Aorta (tissue), 5 donors: ENCODE measurements at regions not wholly inside any gene's neighbourhood (a gene's known extent, or its start where the extent isn't known, plus 50 kb on each side); places are given as distances from the start of the nearest gene placed in this dataset.
A peak's percentile ranks its signal among the peaks of the same experiment; 100 is the strongest.

Experiments used
- ATAC-seq: fragments of 200-7000 bp; cut with Tn5 transposase; one replicate; pipeline ENCODE4 v1.9.1; 2022; ENCODE audit warnings: moderate library complexity; ENCODE audit not compliant: low FRiP score
- DNase-seq, 2 donors: peaks; one replicate each; pipeline ENCODE4 v3.0.0-alpha.2; 2020
- H3K27ac ChIP-seq, 2 donors: one replicate each; pipeline ENCODE4 v1.5.1; 2013; ENCODE audit warnings: low read length in 2 of 2, mild to moderate bottlenecking in 2 of 2, moderate library complexity in 2 of 2, control low read depth in 1 of 2, inconsistent platforms in 1 of 2, low read depth in 1 of 2
- H3K27me3 ChIP-seq, 2 donors: one replicate each; pipeline ENCODE4 v1.6.1; 2013; ENCODE audit warnings: control low read depth in 1 of 2, low read length in 1 of 2, mild to moderate bottlenecking in 1 of 2, moderate library complexity in 1 of 2; ENCODE audit not compliant: insufficient read depth in 2 of 2, control insufficient read depth in 1 of 2
- H3K36me3 ChIP-seq, 2 donors: one replicate each; pipeline ENCODE4 v1.6.1; 2013; ENCODE audit warnings: control low read depth in 1 of 2, low read length in 1 of 2, mild to moderate bottlenecking in 1 of 2; ENCODE audit not compliant: insufficient read depth in 2 of 2, control insufficient read depth in 1 of 2
- H3K4me1 ChIP-seq, 2 donors: one replicate each; pipeline ENCODE4 v1.6.1; 2013; ENCODE audit warnings: low read length in 2 of 2, control low read depth in 1 of 2, mild to moderate bottlenecking in 1 of 2, moderate library complexity in 1 of 2; ENCODE audit not compliant: insufficient read depth in 2 of 2, control insufficient read depth in 1 of 2
- H3K4me3 ChIP-seq, 2 donors: one replicate each; pipeline ENCODE4 v1.5.1; 2013; ENCODE audit warnings: low read length in 2 of 2, control low read depth in 1 of 2, mild to moderate bottlenecking in 1 of 2
- H3K9me3 ChIP-seq: one replicate; pipeline ENCODE4 v1.6.1; 2013; ENCODE audit warnings: mild to moderate bottlenecking, low read length; ENCODE audit not compliant: control insufficient read depth
- WGBS, 2 donors: extraction: QIAGEN DNeasy Blood & Tissue Kit; methylation state at CpG; one replicate each; pipeline ENCODE4 v1.1.7; 2013; 5-methylcytosine and 5-hydroxymethylcytosine counted together
- intact Hi-C, 2 donors: fragments of 100-400 bp; cut with DNase I; formaldehyde crosslinking; loops; one replicate each; pipeline versions ENCODE4 v1.14.2 to v1.15.0; 2022
- donor health status: healthy with polysubstance abuse.
- donor health status: Bipolar disorder and iron deficiency.
- donor health status: DM: no; HTN: no; CAD: no.
- donor health status: DM: no; HTN: no; CAD: no.
- donor health status: DM: yes; HTN: yes; CAD: no.

GRCh38 chr9:109904666-109905065, 124.7 kb downstream of the PALM2AKAP2 start:
- 64 to 70% methylated on average over 5 of the region's 5 CpGs for WGBS, 2 donors
- ATAC-seq (no peak), DNase-seq (no peak)
- H3K4me3 ChIP-seq, result no peak overlapping the region
- H3K27me3 ChIP-seq, result no peaks in the 10 kb centered on the region
- peaks cover 0 to 2% of the 10 kb centered on the region in 2 donors for H3K4me1 ChIP-seq
- intact Hi-C loops, result loop anchor here (5.0 to 10.0 kb wide), 4 partner anchors 140 to 313 kb away; no protein-coding TSS in a partner anchor
- peaks cover 0 to 2% of the 10 kb centered on the region in 2 donors for H3K36me3 ChIP-seq
- no peaks in the 10 kb centered on the region for H3K9me3 ChIP-seq
- no peak overlapping the region for H3K27ac ChIP-seq

DNA sequence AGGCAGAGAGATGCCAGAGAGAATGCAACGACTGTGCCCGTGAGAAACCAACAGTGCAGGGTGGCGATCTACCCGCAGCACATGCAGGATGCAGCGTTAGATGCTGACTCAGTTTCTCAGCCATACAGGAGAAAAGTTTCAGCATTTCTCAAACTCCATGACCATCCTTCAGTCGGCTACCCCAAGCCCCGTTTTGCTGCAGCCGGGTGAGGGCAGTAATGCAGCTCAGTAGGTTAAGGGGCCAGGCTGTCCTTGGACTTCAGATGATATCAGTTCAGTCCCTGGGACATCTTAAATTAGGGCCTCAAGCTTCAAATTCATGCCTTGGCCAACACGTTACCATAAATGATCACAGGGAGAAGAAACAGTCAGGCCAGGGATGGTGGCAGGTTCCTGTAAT, 125.5 kb downstream of the PALM2AKAP2 start:
- intact Hi-C loops, result loop anchor here (5.0 to 10.0 kb wide), 3 partner anchors 139 to 312 kb away; no protein-coding TSS in a partner anchor
- WGBS, 2 donors, result 86 to 87% methylated on average over 9 of the region's 9 CpGs

GRCh38 chr9:109906766-109907382, 126.9 kb downstream of the PALM2AKAP2 start:
- Histone ChIP-seq H3K36me3 (no peaks in the 10 kb centered on the region), H3K4me3 (no peak overlapping the region), H3K27me3 (no peaks in the 10 kb centered on the region), H3K4me1 (peaks cover 0 to 2% of the 10 kb centered on the region in 2 donors), H3K9me3 (no peaks in the 10 kb centered on the region), H3K27ac (no peak overlapping the region)
- intact Hi-C loops, result loop anchor here (5.0 to 10.0 kb wide), 3 partner anchors 138 to 310 kb away; no protein-coding TSS in a partner anchor
- ATAC-seq (no peak), DNase-seq (no peak)
- 33 to 49% methylated on average over 2 of the region's 2 CpGs for WGBS, 2 donors

More for the DNA sequence above, 125.5 kb downstream of the PALM2AKAP2 start:
- peaks cover 0 to 2% of the 10 kb centered on the region in 2 donors for H3K36me3 ChIP-seq
- H3K9me3 ChIP-seq, result no peaks in the 10 kb centered on the region
- H3K27ac ChIP-seq, result no peak overlapping the region
- H3K4me1 ChIP-seq, result peaks cover 0 to 2% of the 10 kb centered on the region in 2 donors
- no peaks in the 10 kb centered on the region for H3K27me3 ChIP-seq
- ATAC-seq (no peak), DNase-seq (no peak)
- H3K4me3 ChIP-seq, result no peak overlapping the region

GRCh38 chr9:109907400-109907799, 127.4 kb downstream of the PALM2AKAP2 start:
- no peaks in the 10 kb centered on the region for H3K36me3 ChIP-seq
- intact Hi-C loops, result loop anchor here (5.0 to 10.0 kb wide), 3 partner anchors 137 to 310 kb away; no protein-coding TSS in a partner anchor
- no peaks in the 10 kb centered on the region for H3K9me3 ChIP-seq
- H3K27ac ChIP-seq, result no peak overlapping the region
- DNase-seq (no peak), ATAC-seq (peak; percentile 76)
- no peaks in the 10 kb centered on the region for H3K27me3 ChIP-seq
- no peak overlapping the region for H3K4me3 ChIP-seq
- H3K4me1 ChIP-seq, result peaks cover 0 to 2% of the 10 kb centered on the region in 2 donors
- 42 to 58% methylated on average over 5 of the region's 5 CpGs for WGBS, 2 donors

- no peak for DNase-seq
- ATAC-seq, result no peak
- Histone ChIP-seq H3K36me3 (no peaks in the 10 kb centered on the region), H3K4me1 (peaks cover under 1 to 3% of the 10 kb centered on the region in 2 donors), H3K9me3 (no peaks in the 10 kb centered on the region), H3K27ac (no peak overlapping the region), H3K27me3 (no peaks in the 10 kb centered on the region), H3K4me3 (no peak overlapping the region)
- WGBS, 2 donors, result 82 to 93% methylated on average over 4 of the region's 4 CpGs
- intact Hi-C loops, result loop anchor here (5.0 to 10.0 kb wide), 3 partner anchors 137 to 309 kb away; no protein-coding TSS in a partner anchor
These were observed 127.9 kb downstream of the PALM2AKAP2 start for GRCh38 chr9:109907810-109908458.

DNA sequence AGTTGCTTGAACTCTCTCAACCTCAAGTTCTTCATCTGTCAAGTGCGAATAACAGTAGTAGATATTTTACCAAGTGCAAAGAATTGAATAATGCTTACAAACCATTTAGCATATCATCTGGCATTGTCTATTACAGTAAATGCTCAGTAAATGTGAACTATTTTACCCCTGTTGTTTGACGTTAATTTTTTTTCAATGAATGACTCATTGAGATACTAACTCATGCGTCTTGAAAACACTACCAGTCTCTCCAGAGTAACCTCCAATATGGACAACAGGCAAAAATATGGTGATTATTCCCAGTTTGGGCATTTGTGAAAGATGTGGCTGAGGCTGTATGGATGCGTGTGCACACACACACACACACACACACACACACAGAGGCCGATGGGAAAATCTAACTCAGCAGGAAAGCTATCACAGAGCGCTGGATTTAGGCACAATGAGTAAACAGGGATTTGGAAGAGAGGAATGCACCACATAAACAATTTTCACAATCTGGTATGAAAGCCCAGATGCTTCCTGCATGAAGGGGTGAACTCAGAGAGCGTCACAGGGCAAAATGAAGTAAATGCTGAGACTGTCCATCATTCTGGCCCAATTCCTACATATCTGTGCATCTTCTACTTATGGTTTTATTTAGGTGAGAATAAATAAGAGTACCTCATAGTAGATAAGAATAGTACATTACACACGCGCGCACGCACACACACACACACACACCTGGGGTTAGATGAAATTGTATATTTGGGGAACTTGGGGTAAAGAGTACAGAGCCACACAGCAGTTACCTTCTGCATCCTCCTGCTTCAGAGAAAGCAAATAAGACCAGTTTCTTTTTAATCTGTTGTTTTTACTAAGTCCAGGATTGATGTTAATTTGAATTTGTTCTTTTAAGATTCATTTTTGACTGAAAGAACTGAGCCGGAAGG, 128.7 kb downstream of the PALM2AKAP2 start:
- 81 to 84% methylated on average over 12 of the region's 12 CpGs for WGBS, 2 donors
- Histone ChIP-seq H3K4me3 (no peak overlapping the region), H3K9me3 (no peaks in the 10 kb centered on the region), H3K4me1 (peaks cover 3 to 5% of the 10 kb centered on the region in 2 donors), H3K36me3 (no peaks in the 10 kb centered on the region), H3K27ac (no peak overlapping the region), H3K27me3 (no peaks in the 10 kb centered on the region)
- intact Hi-C loops, result loop anchor here (5.0 to 10.0 kb wide), 3 partner anchors 136 to 309 kb away; no protein-coding TSS in a partner anchor
- ATAC-seq (no peak), DNase-seq (no peak)

- no peaks in the 10 kb centered on the region for H3K9me3 ChIP-seq
- H3K27me3 ChIP-seq, result no peaks in the 10 kb centered on the region
- peaks cover 3 to 5% of the 10 kb centered on the region in 2 donors for H3K4me1 ChIP-seq
- DNase-seq (no peak), ATAC-seq (no peak)
- peak overlapping the region in 1 of 2 donors; percentile 19 for H3K27ac ChIP-seq
- no peak overlapping the region for H3K4me3 ChIP-seq
- H3K36me3 ChIP-seq, result peaks cover 0 to 2% of the 10 kb centered on the region in 2 donors
- WGBS, 2 donors, result 71 to 74% methylated on average over 5 of the region's 5 CpGs
- intact Hi-C loops, result loop anchor here in 1 of 2 donors (5.0 kb wide), 1 partner anchor 46 kb away; no protein-coding TSS in a partner anchor
These were observed 130.9 kb downstream of the PALM2AKAP2 start for GRCh38 chr9:109910671-109911518.
